Skeletal muscle satellite cell (primary cell): ENCODE measurements at regions not wholly inside any gene's neighbourhood (a gene's known extent, or its start where the extent isn't known, plus 50 kb on each side); places are given as distances from the start of the nearest gene placed in this dataset.
A peak's percentile ranks its signal among the peaks of the same experiment; 100 is the strongest.

Source experiments
- H3K27me3 ChIP-seq: 2 replicates; pipeline ENCODE4 v1.7.0; 2013; ENCODE audit warnings: low read length; ENCODE audit not compliant: control insufficient read depth, insufficient read depth
- H3K36me3 ChIP-seq: 2 replicates; pipeline ENCODE4 v1.7.0; 2013; ENCODE audit warnings: mild to moderate bottlenecking, control low read depth, low read length; ENCODE audit not compliant: insufficient read depth
- H3K4me1 ChIP-seq: 2 replicates; pipeline ENCODE4 v1.7.0; 2013; ENCODE audit warnings: low read length; ENCODE audit not compliant: control insufficient read depth, insufficient read depth
- H3K4me2 ChIP-seq: 2 replicates; pipeline ENCODE4 v1.7.0; 2013; ENCODE audit warnings: mild to moderate bottlenecking, low read length
- H3K4me3 ChIP-seq: 2 replicates; pipeline ENCODE4 v1.7.0; 2013; ENCODE audit warnings: low read length
- H3K9ac ChIP-seq: 2 replicates; pipeline ENCODE4 v1.7.0; 2013; ENCODE audit warnings: mild to moderate bottlenecking, low read depth, low read length, moderate library complexity
- H3K9me3 ChIP-seq: replicated peaks from 2 replicates; pipeline ENCODE4 v1.7.0; 2013; ENCODE audit warnings: mild to moderate bottlenecking, control low read depth, low read length

DNA sequence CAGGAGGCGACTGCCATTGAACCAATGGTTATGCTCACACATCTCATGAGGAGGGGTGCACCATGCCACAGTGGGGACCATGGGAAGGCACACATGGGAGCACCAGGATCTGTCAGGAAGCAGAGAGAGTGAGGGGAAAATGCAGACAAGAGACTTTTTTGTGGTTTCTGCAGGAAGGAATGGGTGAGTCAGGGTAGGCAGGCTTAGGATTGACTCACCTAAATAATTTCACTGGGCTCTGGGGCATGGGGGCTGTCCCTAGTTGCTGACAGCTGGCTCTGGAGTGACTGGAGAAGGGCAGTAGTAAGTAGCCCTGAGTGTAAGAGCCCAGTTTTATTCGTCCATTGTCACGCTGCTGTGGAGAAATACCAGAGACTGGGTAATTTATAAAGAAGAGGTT lies 202.4 kb downstream of the AXIN2 start:
- Histone ChIP-seq H3K9me3 (no peaks in the 10 kb centered on the region), H3K4me1 (peaks cover 13% of the 10 kb centered on the region), H3K36me3 (no peaks in the 10 kb centered on the region)

DNA sequence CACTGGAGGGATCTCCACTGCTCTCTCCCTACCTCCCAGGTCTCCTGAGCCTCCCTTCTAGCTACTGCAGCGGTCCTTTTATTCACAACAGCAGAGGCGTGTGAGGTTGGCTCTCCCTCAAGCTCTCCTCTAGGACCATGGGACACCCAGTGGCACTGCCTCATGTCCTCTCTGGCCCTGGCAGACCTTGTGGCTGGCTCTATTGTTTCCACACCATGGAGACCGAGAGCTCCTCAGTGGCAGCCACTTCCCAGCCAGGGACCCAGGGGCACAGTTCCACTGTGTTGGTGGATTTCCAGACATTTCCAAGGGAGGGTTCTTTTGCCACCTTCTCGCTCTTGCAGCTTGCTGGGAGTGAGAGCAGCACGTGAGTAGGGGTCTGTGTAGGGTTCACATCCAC lies 204.9 kb downstream of the AXIN2 start:
- no peaks in the 10 kb centered on the region for H3K9me3 ChIP-seq
- H3K4me2 ChIP-seq = no peak overlapping the region
- no peaks in the 10 kb centered on the region for H3K27me3 ChIP-seq
- H3K9ac ChIP-seq = no peak overlapping the region
- no peaks in the 10 kb centered on the region for H3K36me3 ChIP-seq
- no peak overlapping the region for H3K4me3 ChIP-seq
- peaks cover 13% of the 10 kb centered on the region for H3K4me1 ChIP-seq

More for the DNA sequence above, 202.4 kb downstream of the AXIN2 start:
- Histone ChIP-seq H3K27me3 (peaks cover 1% of the 10 kb centered on the region), H3K4me3 (no peak overlapping the region), H3K4me2 (peak overlapping the region; percentile 27), H3K9ac (no peak overlapping the region)

GRCh38 chr17:65355246-65355645 lies 206.2 kb downstream of the AXIN2 start:
- H3K4me3 ChIP-seq = no peak overlapping the region
- H3K27me3 ChIP-seq = no peaks in the 10 kb centered on the region
- no peak overlapping the region for H3K4me2 ChIP-seq
- H3K9me3 ChIP-seq = no peaks in the 10 kb centered on the region
- no peak overlapping the region for H3K9ac ChIP-seq
- no peaks in the 10 kb centered on the region for H3K36me3 ChIP-seq
- H3K4me1 ChIP-seq = peaks cover 13% of the 10 kb centered on the region

DNA sequence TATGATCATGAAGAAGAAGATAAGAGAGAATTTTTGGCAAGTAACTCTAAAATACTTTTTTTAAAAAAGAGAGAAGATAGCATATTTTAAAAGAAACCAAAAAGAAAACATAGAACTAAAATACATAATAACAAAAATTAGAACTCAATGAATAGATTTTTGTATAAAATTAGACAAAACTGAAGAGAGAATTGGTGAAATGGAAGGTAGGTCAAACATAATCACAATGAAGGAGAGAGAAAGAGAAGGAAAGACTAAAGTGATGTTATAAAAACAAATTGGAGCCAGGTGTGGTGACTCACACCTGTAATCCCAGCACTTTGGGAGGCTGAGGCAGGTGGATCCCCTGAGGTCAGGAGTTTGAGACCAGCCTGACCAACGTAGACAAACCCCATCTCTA lies 211.5 kb downstream of the AXIN2 start:
- no peaks in the 10 kb centered on the region for H3K36me3 ChIP-seq
- H3K4me1 ChIP-seq = no peaks in the 10 kb centered on the region
- peaks cover 20% of the 10 kb centered on the region for H3K27me3 ChIP-seq
- H3K9ac ChIP-seq = no peak overlapping the region
- H3K4me2 ChIP-seq = no peak overlapping the region
- no peaks in the 10 kb centered on the region for H3K9me3 ChIP-seq
- no peak overlapping the region for H3K4me3 ChIP-seq

- H3K9me3 ChIP-seq = no peaks in the 10 kb centered on the region
- H3K4me3 ChIP-seq = no peak overlapping the region
- H3K4me2 ChIP-seq = no peak overlapping the region
- H3K4me1 ChIP-seq = no peaks in the 10 kb centered on the region
- H3K9ac ChIP-seq = no peak overlapping the region
- H3K27me3 ChIP-seq = peaks cover 20% of the 10 kb centered on the region
- H3K36me3 ChIP-seq = no peaks in the 10 kb centered on the region
These were observed 209.0 kb downstream of the RGS9 start for GRCh38 chr17:65346166-65346565.

- H3K4me2 ChIP-seq = no peak overlapping the region
- H3K4me3 ChIP-seq = no peak overlapping the region
- no peak overlapping the region for H3K9ac ChIP-seq
- H3K4me1 ChIP-seq = no peaks in the 10 kb centered on the region
- peaks cover 20% of the 10 kb centered on the region for H3K27me3 ChIP-seq
- H3K9me3 ChIP-seq = no peaks in the 10 kb centered on the region
- H3K36me3 ChIP-seq = no peaks in the 10 kb centered on the region
These were observed 208.3 kb downstream of the RGS9 start for GRCh38 chr17:65345261-65346005.

GRCh38 chr17:65340401-65340800 lies 203.2 kb downstream of the RGS9 start:
- Histone ChIP-seq H3K27me3 (peaks cover 8% of the 10 kb centered on the region), H3K36me3 (no peaks in the 10 kb centered on the region), H3K4me1 (no peaks in the 10 kb centered on the region), H3K4me2 (no peak overlapping the region), H3K4me3 (no peak overlapping the region), H3K9ac (no peak overlapping the region), H3K9me3 (no peaks in the 10 kb centered on the region)

DNA sequence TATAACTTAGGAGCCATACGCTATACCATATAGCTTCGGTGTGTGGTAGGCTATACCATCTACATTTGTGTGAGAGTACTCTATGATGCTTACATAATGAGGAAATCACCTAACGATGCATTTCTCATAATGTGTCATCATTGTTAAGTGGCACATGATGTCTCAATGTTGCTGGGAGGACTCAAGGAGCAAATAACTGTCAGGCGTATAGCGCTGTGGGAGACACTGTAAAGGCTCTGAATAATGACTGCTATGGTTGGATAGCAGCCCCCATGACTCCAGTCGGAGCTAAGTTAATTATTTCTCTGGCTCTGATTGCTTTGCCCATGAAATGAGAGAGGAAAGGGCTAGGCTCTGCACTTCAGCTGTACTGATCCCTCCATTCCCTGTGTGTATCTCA lies 197.2 kb downstream of the RGS9 start:
- Histone ChIP-seq H3K4me1 (no peaks in the 10 kb centered on the region), H3K36me3 (no peaks in the 10 kb centered on the region), H3K27me3 (peaks cover 33% of the 10 kb centered on the region), H3K4me3 (no peak overlapping the region), H3K9me3 (no peaks in the 10 kb centered on the region), H3K4me2 (no peak overlapping the region), H3K9ac (no peak overlapping the region)

DNA sequence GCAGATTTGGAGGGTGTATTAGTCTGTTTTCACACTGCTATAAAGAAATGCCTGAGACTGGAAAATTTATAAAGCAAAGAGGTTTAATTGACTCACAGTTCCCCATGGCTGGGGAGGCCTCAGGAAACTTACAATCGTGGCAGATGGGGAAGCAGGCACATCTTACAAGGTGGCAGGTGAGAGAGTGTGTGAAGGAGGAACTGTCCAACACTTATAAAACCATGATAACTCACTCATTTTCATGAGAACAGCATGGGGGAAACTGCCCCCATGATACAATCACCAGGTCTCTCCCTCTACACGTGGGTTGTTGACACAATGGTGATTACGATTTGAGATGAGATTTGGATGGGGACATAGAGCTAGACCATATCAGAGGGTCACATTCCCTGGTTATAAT lies 195.6 kb downstream of the RGS9 start:
- H3K9ac ChIP-seq = no peak overlapping the region
- no peaks in the 10 kb centered on the region for H3K36me3 ChIP-seq
- H3K4me1 ChIP-seq = no peaks in the 10 kb centered on the region
- peaks cover 37% of the 10 kb centered on the region for H3K27me3 ChIP-seq
- H3K9me3 ChIP-seq = no peaks in the 10 kb centered on the region
- no peak overlapping the region for H3K4me2 ChIP-seq
- H3K4me3 ChIP-seq = no peak overlapping the region

GRCh38 chr17:65332375-65332774 lies 195.2 kb downstream of the RGS9 start:
- H3K9me3 ChIP-seq = no peaks in the 10 kb centered on the region
- peaks cover 37% of the 10 kb centered on the region for H3K27me3 ChIP-seq
- H3K9ac ChIP-seq = no peak overlapping the region
- H3K4me1 ChIP-seq = no peaks in the 10 kb centered on the region
- H3K4me3 ChIP-seq = no peak overlapping the region
- H3K4me2 ChIP-seq = no peak overlapping the region
- H3K36me3 ChIP-seq = no peaks in the 10 kb centered on the region

DNA sequence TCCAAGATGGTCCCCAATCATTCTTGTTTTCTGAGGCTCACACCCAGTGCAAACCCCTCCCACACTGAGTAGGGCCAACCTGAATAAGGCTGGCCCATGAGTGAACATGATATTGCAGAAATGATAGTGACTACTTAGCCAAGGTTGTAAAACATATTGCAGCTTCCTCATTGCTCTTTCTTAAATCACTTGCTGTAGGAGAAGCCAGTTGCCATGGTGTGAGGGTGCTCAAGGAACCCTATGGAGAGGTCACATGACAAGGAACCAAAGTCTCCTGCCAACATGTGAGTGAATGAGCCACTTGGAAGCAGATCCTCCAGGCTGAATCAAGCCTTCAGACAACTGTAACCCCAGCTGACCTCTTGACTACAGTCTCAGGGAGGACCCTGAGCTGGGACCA lies 191.4 kb downstream of the RGS9 start:
- Histone ChIP-seq H3K36me3 (no peaks in the 10 kb centered on the region), H3K9ac (no peak overlapping the region), H3K4me1 (no peaks in the 10 kb centered on the region), H3K4me3 (no peak overlapping the region), H3K4me2 (no peak overlapping the region), H3K27me3 (peaks cover 50% of the 10 kb centered on the region), H3K9me3 (no peaks in the 10 kb centered on the region)

- no peaks in the 10 kb centered on the region for H3K9me3 ChIP-seq
- H3K9ac ChIP-seq = no peak overlapping the region
- no peaks in the 10 kb centered on the region for H3K36me3 ChIP-seq
- H3K4me3 ChIP-seq = no peak overlapping the region
- no peak overlapping the region for H3K4me2 ChIP-seq
- peaks cover 47% of the 10 kb centered on the region for H3K27me3 ChIP-seq
- no peaks in the 10 kb centered on the region for H3K4me1 ChIP-seq
These were observed 187.6 kb downstream of the RGS9 start for GRCh38 chr17:65324611-65325342.
